HCT116 (cell line): ENCODE measurements at regions not wholly inside any gene's neighbourhood (a gene's known extent, or its start where the extent isn't known, plus 50 kb on each side); places are given as distances from the start of the nearest gene placed in this dataset.

Experiments
- ATAC-seq: fragments of 200-7000 bp; cut with Tn5 transposase; 2 replicates; pipeline ENCODE4 v1.9.1; 2020; ENCODE audit warnings: mild to moderate bottlenecking, moderate library complexity
- BruUV-seq: library from RNA; stranded (reverse); fragments of 400-500 nt; replicated peaks from 2 replicates; lab custom pipeline; 2021; lab: Mats Ljungman, UMichigan
- CTCF ChIA-PET: fragments of 300-600 bp; sonication (Branson Sonifier 250); formaldehyde crosslinking; loops from one replicate; lab custom pipeline; 2021; ENCODE audit warnings: antibody characterized with exemption; lab: Charles Lee
- POLR2A ChIA-PET: fragments of 300-600, 350-600 bp; sonication (Branson Sonifier 250); formaldehyde crosslinking; loops from one replicate; lab custom pipeline; 2021; ENCODE audit warnings: antibody characterized with exemption; lab: Charles Lee
- RAD21 ChIA-PET, 2 experiments: fragments of 300-600 bp; sonication (Branson Sonifier 250); formaldehyde crosslinking; loops; one replicate each; lab custom pipeline; 2023; ENCODE audit warnings: low total read pairs in 2 of 2; ENCODE audit not compliant: uncharacterized antibody in 2 of 2, unreplicated experiment in 2 of 2, low non-redundant PET in 1 of 2; lab: Charles Lee
- DNase-seq: peaks from one replicate; pipeline ENCODE4 v3.0.0-alpha.2; 2010; ENCODE audit warnings: low read depth, low spot score
- H2AFZ ChIP-seq: fragments of 200-600 bp; shearing (Covaris generic), sonication (generic); 2 replicates; pipeline ENCODE4 v1.6.1; 2017; ENCODE audit warnings: low read depth, mixed run types, mixed read lengths, antibody characterized with exemption, low read length; ENCODE audit not compliant: poor library complexity, severe bottlenecking
- H3K27ac ChIP-seq: 2 replicates; pipeline ENCODE4 v1.5.1; 2012; ENCODE audit warnings: low read depth, low read length
- H3K27me3 ChIP-seq: fragments of 200-600 bp; sonication (generic); 2 replicates; pipeline ENCODE4 v1.6.1; 2016; ENCODE audit warnings: mixed run types, low read length, mixed read lengths; ENCODE audit not compliant: insufficient read depth
- H3K36me3 ChIP-seq, 2 experiments: fragments of 200-500 bp in 1 of 2; fragments of 200-600 bp in 1 of 2; sonication (Bioruptor generic) in 1 of 2; sonication (generic) in 1 of 2; 2 replicates each; pipeline versions ENCODE4 v1.5.1 to v1.6.1; 2014 to 2016; ENCODE audit warnings: low read length in 2 of 2, inconsistent platforms in 1 of 2, mixed read lengths in 1 of 2, mixed run types in 1 of 2; ENCODE audit not compliant: insufficient read depth in 2 of 2, control insufficient read depth in 1 of 2
- H3K4me1 ChIP-seq, 2 experiments: fragments of 200-600 bp in 1 of 2; sonication (generic) in 1 of 2; 2 replicates each; pipeline versions ENCODE4 v1.5.1 to v1.6.1; 2012 to 2017; ENCODE audit warnings: low read length in 2 of 2, inconsistent platforms in 1 of 2, mild to moderate bottlenecking in 1 of 2, mixed read lengths in 1 of 2, mixed run types in 1 of 2, moderate library complexity in 1 of 2; ENCODE audit not compliant: insufficient read depth in 2 of 2, control insufficient read depth in 1 of 2
- H3K4me2 ChIP-seq: fragments of 200-600 bp; sonication (generic); 2 replicates; pipeline ENCODE4 v1.6.1; 2017; ENCODE audit warnings: mixed run types, low read length, mixed read lengths
- H3K4me3 ChIP-seq, 2 experiments: fragments of 200-600 bp in 1 of 2; sonication (generic) in 1 of 2; replicated peaks in 1 of 2; 2 replicates each; pipeline ENCODE4 v1.5.1; 2011 to 2016; ENCODE audit warnings: low read length in 2 of 2, control low read depth in 1 of 2, low read depth in 1 of 2, mild to moderate bottlenecking in 1 of 2, mixed read lengths in 1 of 2, mixed run types in 1 of 2
- H3K79me2 ChIP-seq: fragments of 200-600 bp; sonication (generic); 2 replicates; pipeline ENCODE4 v1.6.1; 2017; ENCODE audit warnings: mild to moderate bottlenecking, mixed run types, low read length, moderate library complexity, mixed read lengths; ENCODE audit not compliant: insufficient read depth
- H3K9ac ChIP-seq: fragments of 200-600 bp; sonication (generic); 2 replicates; pipeline ENCODE4 v1.6.1; 2016; ENCODE audit warnings: low read length, mixed read lengths
- H3K9me2 ChIP-seq: fragments of 200-600 bp; sonication (generic), shearing (Covaris generic); 2 replicates; pipeline ENCODE4 v1.6.1; 2017; ENCODE audit warnings: mixed run types, mild to moderate bottlenecking, moderate library complexity; ENCODE audit not compliant: insufficient read depth
- H3K9me3 ChIP-seq, 2 experiments: fragments of 200-500 bp in 1 of 2; fragments of 200-600 bp in 1 of 2; sonication (Bioruptor generic) in 1 of 2; sonication (generic) in 1 of 2; 2 replicates each; pipeline ENCODE4 v1.6.1; 2014 to 2017; ENCODE audit warnings: low read length in 2 of 2, mixed read lengths in 2 of 2, inconsistent platforms in 1 of 2, low read depth in 1 of 2, mild to moderate bottlenecking in 1 of 2, mixed run types in 1 of 2, moderate library complexity in 1 of 2; ENCODE audit not compliant: control insufficient read depth in 1 of 2, insufficient read depth in 1 of 2
- H4K20me1 ChIP-seq: fragments of 200-600 bp; sonication (generic), shearing (Covaris generic); 2 replicates; pipeline ENCODE4 v1.6.1; 2017; ENCODE audit warnings: mixed run types, mild to moderate bottlenecking, moderate library complexity; ENCODE audit not compliant: insufficient read depth
- CEBPB ChIP-seq: IDR thresholded peaks from 2 replicates; pipeline ENCODE4 v1.6.1; 2012; ENCODE audit warnings: low read depth
- CTCF ChIP-seq, 3 experiments: fragments of 200-600 bp in 1 of 3; sonication (generic) in 1 of 3; IDR thresholded peaks in 2 of 3; conservative IDR thresholded peaks in 1 of 3; 2 replicates each; pipeline ENCODE4 v1.5.1; 2012 to 2017; ENCODE audit warnings: low read depth in 2 of 3, low read length in 2 of 3, antibody characterized with exemption in 1 of 3, borderline replicate concordance in 1 of 3, control low read depth in 1 of 3, mild to moderate bottlenecking in 1 of 3, mixed read lengths in 1 of 3, mixed run types in 1 of 3, moderate library complexity in 1 of 3; ENCODE audit not compliant: insufficient read depth in 1 of 3
- EGR1 ChIP-seq: IDR thresholded peaks from 2 replicates; pipeline ENCODE4 v1.6.1; 2012; ENCODE audit warnings: low read depth
- EZH2 ChIP-seq: fragments of 200-600 bp; sonication (generic); IDR thresholded peaks from 2 replicates; pipeline ENCODE4 v1.6.1; 2017; ENCODE audit warnings: antibody characterized with exemption, mixed run types
- POLR2AphosphoS5 ChIP-seq: IDR thresholded peaks from 2 replicates; pipeline ENCODE4 v1.6.1; 2011; ENCODE audit warnings: mild to moderate bottlenecking, low read depth, low read length, moderate library complexity
- RAD21 ChIP-seq: IDR thresholded peaks from 2 replicates; pipeline ENCODE4 v1.6.1; 2012; ENCODE audit warnings: low read depth, mild to moderate bottlenecking
- SIN3A ChIP-seq: IDR thresholded peaks from 2 replicates; pipeline ENCODE4 v1.6.1; 2012; ENCODE audit warnings: low read depth
- SRF ChIP-seq: IDR thresholded peaks from 2 replicates; pipeline ENCODE4 v1.6.1; 2012; ENCODE audit warnings: low read depth
- TCF7L2 ChIP-seq: IDR thresholded peaks from 2 replicates; pipeline ENCODE4 v1.7.0; 2011; ENCODE audit warnings: borderline replicate concordance, inconsistent platforms; ENCODE audit not compliant: insufficient read depth, insufficient read length; ENCODE audit errors: extremely low read depth
- intact Hi-C: fragments of 100-400 bp; cut with micrococcal nuclease; formaldehyde crosslinking; loops from 2 replicates; pipeline ENCODE4 v1.10.0; 2022
- TF ChIP-seq, protein P1 (sequence below): IDR thresholded peaks from 2 replicates; pipeline ENCODE4 v1.6.1; 2012; ENCODE audit warnings: low read depth
- TF ChIP-seq, protein P2 (sequence below): IDR thresholded peaks from 2 replicates; pipeline ENCODE4 v1.6.1; 2012

DNA sequence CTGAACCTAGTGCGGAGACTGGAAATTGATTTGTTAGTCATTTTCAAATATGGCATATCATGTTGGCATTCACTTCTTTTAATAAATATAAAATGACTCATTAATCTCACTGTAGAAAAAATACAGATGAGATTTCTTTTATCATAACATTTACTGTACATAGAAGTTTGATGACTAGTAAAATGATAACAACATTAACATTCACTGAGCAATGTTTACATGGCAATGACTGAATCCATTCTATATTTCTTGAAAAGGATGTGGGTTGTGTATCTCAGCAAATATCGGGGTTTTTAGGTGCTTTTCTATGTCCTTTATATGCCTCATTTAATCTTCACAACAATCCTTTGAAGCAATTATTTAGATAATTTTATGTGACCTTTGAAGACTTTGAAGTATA is 920.9 kb upstream of the FAT3 start (continued):
- TF ChIP-seq, protein P1, sequence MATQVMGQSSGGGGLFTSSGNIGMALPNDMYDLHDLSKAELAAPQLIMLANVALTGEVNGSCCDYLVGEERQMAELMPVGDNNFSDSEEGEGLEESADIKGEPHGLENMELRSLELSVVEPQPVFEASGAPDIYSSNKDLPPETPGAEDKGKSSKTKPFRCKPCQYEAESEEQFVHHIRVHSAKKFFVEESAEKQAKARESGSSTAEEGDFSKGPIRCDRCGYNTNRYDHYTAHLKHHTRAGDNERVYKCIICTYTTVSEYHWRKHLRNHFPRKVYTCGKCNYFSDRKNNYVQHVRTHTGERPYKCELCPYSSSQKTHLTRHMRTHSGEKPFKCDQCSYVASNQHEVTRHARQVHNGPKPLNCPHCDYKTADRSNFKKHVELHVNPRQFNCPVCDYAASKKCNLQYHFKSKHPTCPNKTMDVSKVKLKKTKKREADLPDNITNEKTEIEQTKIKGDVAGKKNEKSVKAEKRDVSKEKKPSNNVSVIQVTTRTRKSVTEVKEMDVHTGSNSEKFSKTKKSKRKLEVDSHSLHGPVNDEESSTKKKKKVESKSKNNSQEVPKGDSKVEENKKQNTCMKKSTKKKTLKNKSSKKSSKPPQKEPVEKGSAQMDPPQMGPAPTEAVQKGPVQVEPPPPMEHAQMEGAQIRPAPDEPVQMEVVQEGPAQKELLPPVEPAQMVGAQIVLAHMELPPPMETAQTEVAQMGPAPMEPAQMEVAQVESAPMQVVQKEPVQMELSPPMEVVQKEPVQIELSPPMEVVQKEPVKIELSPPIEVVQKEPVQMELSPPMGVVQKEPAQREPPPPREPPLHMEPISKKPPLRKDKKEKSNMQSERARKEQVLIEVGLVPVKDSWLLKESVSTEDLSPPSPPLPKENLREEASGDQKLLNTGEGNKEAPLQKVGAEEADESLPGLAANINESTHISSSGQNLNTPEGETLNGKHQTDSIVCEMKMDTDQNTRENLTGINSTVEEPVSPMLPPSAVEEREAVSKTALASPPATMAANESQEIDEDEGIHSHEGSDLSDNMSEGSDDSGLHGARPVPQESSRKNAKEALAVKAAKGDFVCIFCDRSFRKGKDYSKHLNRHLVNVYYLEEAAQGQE, result no peak

DNA sequence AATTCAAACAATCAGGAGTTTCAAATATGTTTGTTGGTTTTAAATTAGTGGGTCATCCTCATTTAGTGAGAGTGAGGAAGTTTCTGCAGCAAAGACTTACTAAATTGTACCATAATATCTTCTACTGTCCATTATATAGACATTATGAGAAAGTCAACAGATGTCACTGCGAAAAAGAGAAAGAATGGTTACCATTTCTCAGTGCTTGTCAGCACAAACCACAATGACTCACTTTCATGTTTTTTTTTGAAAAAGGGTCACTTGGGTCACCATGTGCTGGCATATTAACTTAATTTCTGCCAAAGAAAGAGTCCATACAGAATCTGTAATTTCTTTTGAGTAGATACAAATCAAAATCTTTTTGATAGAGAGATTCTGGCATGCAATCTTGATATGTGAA is 924.6 kb upstream of the FAT3 start:
- Histone ChIP-seq H2AFZ (no peak overlapping the region), H3K9me2 (no peaks in the 10 kb centered on the region), H3K27me3 (no peaks in the 10 kb centered on the region), H3K4me1 (no peaks in the 10 kb centered on the region), H3K36me3 (no peaks in the 10 kb centered on the region), H3K27ac (no peak overlapping the region), H3K79me2 (no peaks in the 10 kb centered on the region), H4K20me1 (no peaks in the 10 kb centered on the region), H3K4me3 (no peak overlapping the region), H3K9me3 (peaks cover 3 to 4% of the 10 kb centered on the region in 2 experiments; a peak in 2 of 4 replicates), H3K9ac (no peak overlapping the region), H3K4me2 (no peak overlapping the region)
- CTCF ChIA-PET, result no interaction called here
- intact Hi-C loops, result no loop called here
- RAD21 ChIA-PET, result no interaction called here
- POLR2A ChIA-PET, result no interaction called here
- TF ChIP-seq CTCF (IDR thresholded peaks at IDR 0.05 in 2 of 3, conservative IDR thresholded peaks at IDR 0.05 in 1 of 3; ENCODE audit: borderline replicate concordance in 1 of 3, insufficient read depth in 1 of 3, low read depth in 2 of 3, low read length in 2 of 3), result no peak
- TF ChIP-seq POLR2AphosphoS5, result no peak
- TF ChIP-seq TCF7L2, result no peak
- no peak for TF ChIP-seq EGR1
- no peak for TF ChIP-seq RAD21
- TF ChIP-seq SRF, result no peak
- no peak for TF ChIP-seq CEBPB
- TF ChIP-seq, protein P2, sequence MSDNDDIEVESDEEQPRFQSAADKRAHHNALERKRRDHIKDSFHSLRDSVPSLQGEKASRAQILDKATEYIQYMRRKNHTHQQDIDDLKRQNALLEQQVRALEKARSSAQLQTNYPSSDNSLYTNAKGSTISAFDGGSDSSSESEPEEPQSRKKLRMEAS, result no peak
- no peak for TF ChIP-seq SIN3A
- TF ChIP-seq EZH2, result no peak
- TF ChIP-seq, protein P1, result no peak
- DNase-seq (no peak), ATAC-seq (no peak)
- no TSS peak for BruUV-seq
